HCT116 (cell line): ENCODE measurements at regions not wholly inside any gene's neighbourhood (a gene's known extent, or its start where the extent isn't known, plus 50 kb on each side); places are given as distances from the start of the nearest gene placed in this dataset.

Experiments used
- ATAC-seq: fragments of 200-7000 bp; cut with Tn5 transposase; 2 replicates; pipeline ENCODE4 v1.9.1; 2020; ENCODE audit warnings: mild to moderate bottlenecking, moderate library complexity
- BruUV-seq: library from RNA; stranded (reverse); fragments of 400-500 nt; replicated peaks from 2 replicates; lab custom pipeline; 2021; lab: Mats Ljungman, UMichigan
- CTCF ChIA-PET: fragments of 300-600 bp; sonication (Branson Sonifier 250); formaldehyde crosslinking; loops from one replicate; lab custom pipeline; 2021; ENCODE audit warnings: antibody characterized with exemption; lab: Charles Lee
- POLR2A ChIA-PET: fragments of 300-600, 350-600 bp; sonication (Branson Sonifier 250); formaldehyde crosslinking; loops from one replicate; lab custom pipeline; 2021; ENCODE audit warnings: antibody characterized with exemption; lab: Charles Lee
- RAD21 ChIA-PET, 2 experiments: fragments of 300-600 bp; sonication (Branson Sonifier 250); formaldehyde crosslinking; loops; one replicate each; lab custom pipeline; 2023; ENCODE audit warnings: low total read pairs in 2 of 2; ENCODE audit not compliant: uncharacterized antibody in 2 of 2, unreplicated experiment in 2 of 2, low non-redundant PET in 1 of 2; lab: Charles Lee
- DNase-seq: peaks from one replicate; pipeline ENCODE4 v3.0.0-alpha.2; 2010; ENCODE audit warnings: low read depth, low spot score
- H2AFZ ChIP-seq: fragments of 200-600 bp; shearing (Covaris generic), sonication (generic); 2 replicates; pipeline ENCODE4 v1.6.1; 2017; ENCODE audit warnings: low read depth, mixed run types, mixed read lengths, antibody characterized with exemption, low read length; ENCODE audit not compliant: poor library complexity, severe bottlenecking
- H3K27ac ChIP-seq: 2 replicates; pipeline ENCODE4 v1.5.1; 2012; ENCODE audit warnings: low read depth, low read length
- H3K27me3 ChIP-seq: fragments of 200-600 bp; sonication (generic); 2 replicates; pipeline ENCODE4 v1.6.1; 2016; ENCODE audit warnings: mixed run types, low read length, mixed read lengths; ENCODE audit not compliant: insufficient read depth
- H3K36me3 ChIP-seq, 2 experiments: fragments of 200-500 bp in 1 of 2; fragments of 200-600 bp in 1 of 2; sonication (Bioruptor generic) in 1 of 2; sonication (generic) in 1 of 2; 2 replicates each; pipeline versions ENCODE4 v1.5.1 to v1.6.1; 2014 to 2016; ENCODE audit warnings: low read length in 2 of 2, inconsistent platforms in 1 of 2, mixed read lengths in 1 of 2, mixed run types in 1 of 2; ENCODE audit not compliant: insufficient read depth in 2 of 2, control insufficient read depth in 1 of 2
- H3K4me1 ChIP-seq, 2 experiments: fragments of 200-600 bp in 1 of 2; sonication (generic) in 1 of 2; 2 replicates each; pipeline versions ENCODE4 v1.5.1 to v1.6.1; 2012 to 2017; ENCODE audit warnings: low read length in 2 of 2, inconsistent platforms in 1 of 2, mild to moderate bottlenecking in 1 of 2, mixed read lengths in 1 of 2, mixed run types in 1 of 2, moderate library complexity in 1 of 2; ENCODE audit not compliant: insufficient read depth in 2 of 2, control insufficient read depth in 1 of 2
- H3K4me2 ChIP-seq: fragments of 200-600 bp; sonication (generic); 2 replicates; pipeline ENCODE4 v1.6.1; 2017; ENCODE audit warnings: mixed run types, low read length, mixed read lengths
- H3K4me3 ChIP-seq, 2 experiments: fragments of 200-600 bp in 1 of 2; sonication (generic) in 1 of 2; replicated peaks in 1 of 2; 2 replicates each; pipeline ENCODE4 v1.5.1; 2011 to 2016; ENCODE audit warnings: low read length in 2 of 2, control low read depth in 1 of 2, low read depth in 1 of 2, mild to moderate bottlenecking in 1 of 2, mixed read lengths in 1 of 2, mixed run types in 1 of 2
- H3K79me2 ChIP-seq: fragments of 200-600 bp; sonication (generic); 2 replicates; pipeline ENCODE4 v1.6.1; 2017; ENCODE audit warnings: mild to moderate bottlenecking, mixed run types, low read length, moderate library complexity, mixed read lengths; ENCODE audit not compliant: insufficient read depth
- H3K9ac ChIP-seq: fragments of 200-600 bp; sonication (generic); 2 replicates; pipeline ENCODE4 v1.6.1; 2016; ENCODE audit warnings: low read length, mixed read lengths
- H3K9me2 ChIP-seq: fragments of 200-600 bp; sonication (generic), shearing (Covaris generic); 2 replicates; pipeline ENCODE4 v1.6.1; 2017; ENCODE audit warnings: mixed run types, mild to moderate bottlenecking, moderate library complexity; ENCODE audit not compliant: insufficient read depth
- H3K9me3 ChIP-seq, 2 experiments: fragments of 200-500 bp in 1 of 2; fragments of 200-600 bp in 1 of 2; sonication (Bioruptor generic) in 1 of 2; sonication (generic) in 1 of 2; 2 replicates each; pipeline ENCODE4 v1.6.1; 2014 to 2017; ENCODE audit warnings: low read length in 2 of 2, mixed read lengths in 2 of 2, inconsistent platforms in 1 of 2, low read depth in 1 of 2, mild to moderate bottlenecking in 1 of 2, mixed run types in 1 of 2, moderate library complexity in 1 of 2; ENCODE audit not compliant: control insufficient read depth in 1 of 2, insufficient read depth in 1 of 2
- H4K20me1 ChIP-seq: fragments of 200-600 bp; sonication (generic), shearing (Covaris generic); 2 replicates; pipeline ENCODE4 v1.6.1; 2017; ENCODE audit warnings: mixed run types, mild to moderate bottlenecking, moderate library complexity; ENCODE audit not compliant: insufficient read depth
- ATF3 ChIP-seq: IDR thresholded peaks from 2 replicates; pipeline ENCODE4 v1.6.1; 2012
- CBX3 ChIP-seq: IDR thresholded peaks from 2 replicates; pipeline ENCODE4 v1.6.1; 2012; ENCODE audit warnings: low read depth
- CEBPB ChIP-seq: IDR thresholded peaks from 2 replicates; pipeline ENCODE4 v1.6.1; 2012; ENCODE audit warnings: low read depth
- CTCF ChIP-seq, 3 experiments: fragments of 200-600 bp in 1 of 3; sonication (generic) in 1 of 3; IDR thresholded peaks in 2 of 3; conservative IDR thresholded peaks in 1 of 3; 2 replicates each; pipeline ENCODE4 v1.5.1; 2012 to 2017; ENCODE audit warnings: low read depth in 2 of 3, low read length in 2 of 3, antibody characterized with exemption in 1 of 3, borderline replicate concordance in 1 of 3, control low read depth in 1 of 3, mild to moderate bottlenecking in 1 of 3, mixed read lengths in 1 of 3, mixed run types in 1 of 3, moderate library complexity in 1 of 3; ENCODE audit not compliant: insufficient read depth in 1 of 3
- EGR1 ChIP-seq: IDR thresholded peaks from 2 replicates; pipeline ENCODE4 v1.6.1; 2012; ENCODE audit warnings: low read depth
- ELF1 ChIP-seq: IDR thresholded peaks from 2 replicates; pipeline ENCODE4 v1.6.1; 2012; ENCODE audit warnings: low read depth, borderline replicate concordance
- EZH2 ChIP-seq: fragments of 200-600 bp; sonication (generic); IDR thresholded peaks from 2 replicates; pipeline ENCODE4 v1.6.1; 2017; ENCODE audit warnings: antibody characterized with exemption, mixed run types
- MAX ChIP-seq: IDR thresholded peaks from 2 replicates; pipeline ENCODE4 v1.6.1; 2012
- POLR2A ChIP-seq: IDR thresholded peaks from 2 replicates; pipeline ENCODE4 v1.7.0; 2011; ENCODE audit warnings: borderline replicate concordance; ENCODE audit not compliant: insufficient read depth, insufficient read length; ENCODE audit errors: extremely low read depth
- POLR2AphosphoS5 ChIP-seq: IDR thresholded peaks from 2 replicates; pipeline ENCODE4 v1.6.1; 2011; ENCODE audit warnings: mild to moderate bottlenecking, low read depth, low read length, moderate library complexity
- RAD21 ChIP-seq: IDR thresholded peaks from 2 replicates; pipeline ENCODE4 v1.6.1; 2012; ENCODE audit warnings: low read depth, mild to moderate bottlenecking
- REST ChIP-seq: IDR thresholded peaks from 2 replicates; pipeline ENCODE4 v1.6.1; 2012; ENCODE audit warnings: low read depth
- SP1 ChIP-seq: IDR thresholded peaks from 2 replicates; pipeline ENCODE4 v1.6.1; 2012; ENCODE audit warnings: low read depth
- TCF7L2 ChIP-seq: IDR thresholded peaks from 2 replicates; pipeline ENCODE4 v1.7.0; 2011; ENCODE audit warnings: borderline replicate concordance, inconsistent platforms; ENCODE audit not compliant: insufficient read depth, insufficient read length; ENCODE audit errors: extremely low read depth
- YY1 ChIP-seq: IDR thresholded peaks from 2 replicates; pipeline ENCODE4 v1.6.1; 2011; ENCODE audit warnings: low read length, low read depth, moderate library complexity, mild to moderate bottlenecking; ENCODE audit not compliant: insufficient replicate concordance; ENCODE audit errors: extremely low read depth
- ZFX ChIP-seq: fragments of 450-650 bp; IDR thresholded peaks from 2 replicates; pipeline ENCODE4 v1.6.1; 2017
- intact Hi-C: fragments of 100-400 bp; cut with micrococcal nuclease; formaldehyde crosslinking; loops from 2 replicates; pipeline ENCODE4 v1.10.0; 2022

- H3K9me3 ChIP-seq: no peaks in the 10 kb centered on the region
- DNase-seq: no peak
- no TSS peak for BruUV-seq
- intact Hi-C loops: no loop called here
- H3K4me1 ChIP-seq: no peaks in the 10 kb centered on the region
- H2AFZ ChIP-seq: no peak overlapping the region
- no peak overlapping the region for H3K4me3 ChIP-seq
- H3K4me2 ChIP-seq: no peak overlapping the region
- RAD21 ChIA-PET: no interaction called here
- H4K20me1 ChIP-seq: no peaks in the 10 kb centered on the region
- no peak for ATAC-seq
- H3K27me3 ChIP-seq: no peaks in the 10 kb centered on the region
- no peaks in the 10 kb centered on the region; the same call in 1 of the 2 replicates for H3K9me2 ChIP-seq
- POLR2A ChIA-PET: no interaction called here
- CTCF ChIA-PET: no interaction called here
- H3K79me2 ChIP-seq: no peaks in the 10 kb centered on the region
- TF ChIP-seq SP1: no peak
- TF ChIP-seq REST: no peak
- TF ChIP-seq MAX: no peak
- TF ChIP-seq CTCF (IDR thresholded peaks at IDR 0.05 in 2 of 3, conservative IDR thresholded peaks at IDR 0.05 in 1 of 3; ENCODE audit: borderline replicate concordance in 1 of 3, insufficient read depth in 1 of 3, low read depth in 2 of 3, low read length in 2 of 3): no peak
- no peak for TF ChIP-seq YY1
- no peak for TF ChIP-seq ZFX
- TF ChIP-seq ELF1: no peak
- no peak for TF ChIP-seq POLR2AphosphoS5
- no peak for TF ChIP-seq ATF3
- TF ChIP-seq TCF7L2: no peak
- no peak for TF ChIP-seq EZH2
- TF ChIP-seq EGR1: no peak
- TF ChIP-seq POLR2A: no peak
- no peak for TF ChIP-seq CBX3
- no peak for TF ChIP-seq CEBPB
- TF ChIP-seq RAD21: no peak
- TF ChIP-seq, all 23 proteins: peak for 0
- Histone ChIP-seq H3K9ac (no peak overlapping the region), H3K27ac (no peak overlapping the region), H3K36me3 (no peaks in the 10 kb centered on the region)
Observed at GRCh38 chr1:81406292-81406999, 394.3 kb upstream of the ADGRL2 start.
